IgD-negative memory B cell (primary cell): ENCODE measurements at regions not wholly inside any gene's neighbourhood (a gene's known extent, or its start where the extent isn't known, plus 50 kb on each side); places are given as distances from the start of the nearest gene placed in this dataset.

Experiments
- H3K27ac Mint-ChIP-seq, 3 donors: one replicate each; pipeline ENCODE4 v1.8.0; 2020 to 2022; ENCODE audit warnings: mild to moderate bottlenecking in 3 of 3, mixed read lengths in 3 of 3, moderate library complexity in 1 of 3
- H3K27me3 Mint-ChIP-seq: one replicate; pipeline ENCODE4 v1.8.0; 2021; ENCODE audit warnings: mixed read lengths
- H3K36me3 Mint-ChIP-seq: one replicate; pipeline ENCODE4 v1.8.0; 2020; ENCODE audit warnings: mild to moderate bottlenecking, mixed read lengths
- H3K4me1 Mint-ChIP-seq, 3 donors: one replicate each; pipeline ENCODE4 v1.8.0; 2020 to 2022; ENCODE audit warnings: mixed read lengths in 3 of 3, mild to moderate bottlenecking in 1 of 3
- H3K4me3 Mint-ChIP-seq, 4 donors: one replicate each; pipeline ENCODE4 v1.8.0; 2020 to 2022; ENCODE audit warnings: mild to moderate bottlenecking in 4 of 4, mixed read lengths in 4 of 4, moderate library complexity in 3 of 4
- H3K9me3 Mint-ChIP-seq, 3 donors: one replicate each; pipeline ENCODE4 v1.8.0; 2020 to 2021; ENCODE audit warnings: mixed read lengths in 3 of 3, mild to moderate bottlenecking in 1 of 3

DNA sequence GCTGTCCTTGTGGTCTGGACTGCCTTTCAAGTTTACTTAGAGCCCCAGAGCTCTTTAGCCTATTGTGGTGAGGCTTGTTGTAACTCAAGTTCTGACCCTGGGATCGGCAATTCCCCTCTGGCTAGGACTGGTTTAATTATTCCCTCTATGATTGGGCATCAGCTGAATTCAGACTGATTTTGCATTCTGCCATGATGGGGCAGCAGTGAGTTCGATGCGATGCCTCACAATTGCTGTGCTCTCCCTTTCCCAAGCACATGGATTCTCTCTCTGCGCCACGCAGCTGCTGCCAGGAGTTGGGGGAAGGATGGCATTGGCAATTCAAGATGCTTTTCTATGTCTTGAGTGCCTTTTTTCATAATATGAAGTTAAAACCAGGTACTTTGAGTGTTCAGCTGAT, 327.8 kb upstream of the CXorf51B start:
- H3K4me1 Mint-ChIP-seq: peaks cover 0 to 1% (median 0%) of the 10 kb centered on the region in 3 donors
- no peaks in the 10 kb centered on the region for H3K27me3 Mint-ChIP-seq
- no peak overlapping the region for H3K4me3 Mint-ChIP-seq
- H3K9me3 Mint-ChIP-seq: peaks cover 3 to 8% (median 5%) of the 10 kb centered on the region in 3 donors
- no peaks in the 10 kb centered on the region for H3K36me3 Mint-ChIP-seq
- no peak overlapping the region for H3K27ac Mint-ChIP-seq
